PC-3 (cell line): ENCODE measurements at regions not wholly inside any gene's neighbourhood (a gene's known extent, or its start where the extent isn't known, plus 50 kb on each side); places are given as distances from the start of the nearest gene placed in this dataset.

Source experiments
- ATAC-seq: fragments of 200-7000 bp; cut with Tn5 transposase; 2 replicates; pipeline ENCODE4 v1.9.1; 2020; ENCODE audit warnings: mild to moderate bottlenecking, moderate library complexity
- BruUV-seq: library from RNA; stranded (reverse); fragments of 400-500 nt; replicated peaks from 2 replicates; lab custom pipeline; 2021; lab: Mats Ljungman, UMichigan
- CTCF ChIA-PET: fragments of 300-600 bp; sonication (Branson Sonifier 250); formaldehyde crosslinking; loops from one replicate; lab custom pipeline; 2022; ENCODE audit warnings: antibody characterized with exemption; lab: Charles Lee
- POLR2A ChIA-PET: fragments of 300-600 bp; sonication (Branson Sonifier 250); formaldehyde crosslinking; loops from one replicate; lab custom pipeline; 2022; ENCODE audit warnings: antibody characterized with exemption; ENCODE audit not compliant: unreplicated experiment; lab: Charles Lee
- DNase-seq: peaks from one replicate; pipeline ENCODE4 v3.0.0-alpha.2; 2015
- H2AFZ ChIP-seq: fragments of 300-600 bp; sonication (generic); 2 replicates; pipeline ENCODE4 v1.6.0; 2016; ENCODE audit warnings: antibody characterized with exemption, low read length
- H3F3A ChIP-seq: fragments of 300-600 bp; sonication (generic); one replicate; pipeline ENCODE4 v1.6.0; 2017; ENCODE audit warnings: antibody characterized with exemption, low read length, control low read depth, mild to moderate bottlenecking; ENCODE audit not compliant: unreplicated experiment
- H3K27ac ChIP-seq: fragments of 300-600 bp; sonication (generic); 2 replicates; pipeline ENCODE4 v1.5.1; 2016; ENCODE audit warnings: mild to moderate bottlenecking, low read length
- H3K27me3 ChIP-seq: fragments of 300-600 bp; sonication (generic); 2 replicates; pipeline ENCODE4 v1.6.1; 2016; ENCODE audit warnings: low read length, mixed read lengths
- H3K36me3 ChIP-seq: fragments of 300-600 bp; sonication (generic); 2 replicates; pipeline ENCODE4 v1.6.1; 2016; ENCODE audit warnings: low read depth, mixed run types, low read length, mixed read lengths
- H3K4me1 ChIP-seq: fragments of 300-600 bp; sonication (generic); 2 replicates; pipeline ENCODE4 v1.5.1; 2016; ENCODE audit warnings: low read length; ENCODE audit not compliant: insufficient read depth
- H3K4me2 ChIP-seq: fragments of 300-600 bp; sonication (generic); 2 replicates; pipeline ENCODE4 v1.6.0; 2016; ENCODE audit warnings: low read length
- H3K4me3 ChIP-seq: fragments of 300-600 bp; sonication (generic); 2 replicates; pipeline ENCODE4 v1.5.1; 2016; ENCODE audit warnings: mild to moderate bottlenecking, low read length, mixed read lengths
- H3K79me2 ChIP-seq: fragments of 300-600 bp; sonication (generic); 2 replicates; pipeline ENCODE4 v1.6.1; 2017; ENCODE audit warnings: low read length, mixed read lengths
- H3K9ac ChIP-seq: fragments of 300-600 bp; sonication (generic); 2 replicates; pipeline ENCODE4 v1.6.0; 2016; ENCODE audit warnings: mild to moderate bottlenecking, low read length
- H3K9me2 ChIP-seq: fragments of 300-600 bp; sonication (generic); replicated peaks from 2 replicates; pipeline ENCODE4 v1.6.1; 2016; ENCODE audit warnings: mixed run types, low read length, mixed read lengths
- H3K9me3 ChIP-seq: fragments of 300-600 bp; sonication (generic); 2 replicates; pipeline ENCODE4 v1.6.1; 2016; ENCODE audit warnings: low read length, mixed read lengths
- H4K20me1 ChIP-seq: fragments of 300-600 bp; sonication (generic); 2 replicates; pipeline ENCODE4 v1.6.1; 2016; ENCODE audit warnings: low read length, mixed read lengths
- EZH2 ChIP-seq: fragments of 300-600 bp; sonication (generic); IDR thresholded peaks from one replicate; pipeline ENCODE4 v1.6.1; 2017; ENCODE audit warnings: antibody characterized with exemption, mild to moderate bottlenecking, low read length; ENCODE audit not compliant: unreplicated experiment
- EZH2phosphoT487 ChIP-seq: fragments of 300-600 bp; sonication (generic); IDR thresholded peaks from 2 replicates; pipeline ENCODE4 v1.6.1; 2018; ENCODE audit warnings: mild to moderate bottlenecking, antibody characterized with exemption, low read length, borderline replicate concordance
- intact Hi-C: fragments of 100-400 bp; cut with micrococcal nuclease; formaldehyde crosslinking; loops from 2 replicates; pipeline ENCODE4 v1.9.0; 2023
- TF ChIP-seq, protein P1 (sequence below): fragments of 300-600 bp; sonication (generic); conservative IDR thresholded peaks from 2 replicates; pipeline ENCODE4 v1.5.1; 2017; ENCODE audit warnings: antibody characterized with exemption, low read depth, mild to moderate bottlenecking, low read length

DNA sequence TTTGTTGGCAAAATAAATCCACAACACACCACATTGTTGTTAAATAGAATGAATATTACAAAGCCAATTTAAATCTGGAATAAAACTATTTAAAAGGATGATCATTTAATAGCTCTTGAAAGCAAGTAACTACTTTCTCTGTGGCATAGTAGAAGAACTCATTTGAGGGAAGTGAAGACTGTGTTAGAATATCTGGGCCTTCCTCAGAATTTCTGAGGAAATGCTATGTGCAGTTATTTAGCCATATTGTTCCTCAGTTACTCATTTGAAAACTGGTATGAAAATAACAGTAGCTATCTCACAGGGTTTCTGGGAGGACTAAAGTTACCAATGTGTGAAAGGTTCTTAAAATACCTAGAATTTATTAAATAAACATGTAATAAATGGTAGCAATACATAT is 595.8 kb downstream of the PSAT1 start:
- Histone ChIP-seq H3K36me3 (no peaks in the 10 kb centered on the region; the same call in 1 of the 2 replicates), H2AFZ (no peak overlapping the region), H3K9ac (no peak overlapping the region), H4K20me1 (no peaks in the 10 kb centered on the region), H3K27ac (no peak overlapping the region), H3F3A (no peaks in the 10 kb centered on the region), H3K79me2 (no peaks in the 10 kb centered on the region), H3K9me2 (no peaks in the 10 kb centered on the region), H3K4me2 (no peak overlapping the region), H3K9me3 (no peaks in the 10 kb centered on the region), H3K4me1 (no peaks in the 10 kb centered on the region), H3K27me3 (no peaks in the 10 kb centered on the region), H3K4me3 (no peak overlapping the region)
- no peak for DNase-seq
- TF ChIP-seq, protein P1, sequence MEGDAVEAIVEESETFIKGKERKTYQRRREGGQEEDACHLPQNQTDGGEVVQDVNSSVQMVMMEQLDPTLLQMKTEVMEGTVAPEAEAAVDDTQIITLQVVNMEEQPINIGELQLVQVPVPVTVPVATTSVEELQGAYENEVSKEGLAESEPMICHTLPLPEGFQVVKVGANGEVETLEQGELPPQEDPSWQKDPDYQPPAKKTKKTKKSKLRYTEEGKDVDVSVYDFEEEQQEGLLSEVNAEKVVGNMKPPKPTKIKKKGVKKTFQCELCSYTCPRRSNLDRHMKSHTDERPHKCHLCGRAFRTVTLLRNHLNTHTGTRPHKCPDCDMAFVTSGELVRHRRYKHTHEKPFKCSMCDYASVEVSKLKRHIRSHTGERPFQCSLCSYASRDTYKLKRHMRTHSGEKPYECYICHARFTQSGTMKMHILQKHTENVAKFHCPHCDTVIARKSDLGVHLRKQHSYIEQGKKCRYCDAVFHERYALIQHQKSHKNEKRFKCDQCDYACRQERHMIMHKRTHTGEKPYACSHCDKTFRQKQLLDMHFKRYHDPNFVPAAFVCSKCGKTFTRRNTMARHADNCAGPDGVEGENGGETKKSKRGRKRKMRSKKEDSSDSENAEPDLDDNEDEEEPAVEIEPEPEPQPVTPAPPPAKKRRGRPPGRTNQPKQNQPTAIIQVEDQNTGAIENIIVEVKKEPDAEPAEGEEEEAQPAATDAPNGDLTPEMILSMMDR = no peak
- no peak for TF ChIP-seq EZH2
- POLR2A ChIA-PET = no interaction called here
- no peak for ATAC-seq
- no TSS peak for BruUV-seq
- CTCF ChIA-PET = no interaction called here
- intact Hi-C loops = no loop called here

DNA sequence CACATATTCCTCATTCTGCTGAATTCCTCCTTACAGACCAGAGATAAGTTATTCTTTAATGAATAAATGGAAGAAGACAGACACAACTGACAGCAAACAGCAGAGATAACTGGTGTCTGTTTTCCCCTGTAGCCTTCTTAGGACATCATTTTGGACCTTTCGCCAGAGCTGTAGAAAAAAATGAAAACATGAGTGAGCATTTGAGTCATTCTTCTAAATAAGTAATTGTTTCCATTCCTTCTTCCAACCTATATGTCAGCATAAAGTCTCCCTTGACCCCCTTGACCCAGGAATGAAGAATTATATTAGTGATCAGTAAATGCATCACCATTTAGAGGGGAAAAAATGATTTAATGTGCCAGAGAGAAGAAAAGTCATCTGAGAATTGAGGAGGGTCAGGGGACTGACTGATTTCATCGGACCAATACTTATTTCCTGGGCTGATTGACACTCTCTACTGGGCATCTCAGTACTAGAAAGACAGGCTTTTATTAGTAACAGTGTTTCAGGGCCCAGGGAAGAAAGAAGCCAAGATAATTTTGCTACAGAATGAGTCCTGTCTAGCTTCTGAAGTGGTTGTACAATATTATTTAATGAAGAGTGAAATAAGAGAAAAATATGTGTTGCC is 597.0 kb downstream of the PSAT1 start:
- DNase-seq (no peak), ATAC-seq (no peak)
- intact Hi-C loops = no loop called here
- BruUV-seq = no TSS peak
- no peaks in the 10 kb centered on the region for H3K9me3 ChIP-seq
- POLR2A ChIA-PET = no interaction called here
- H3K27ac ChIP-seq = no peak overlapping the region
- H3F3A ChIP-seq = no peaks in the 10 kb centered on the region
- H4K20me1 ChIP-seq = no peaks in the 10 kb centered on the region
- H3K9me2 ChIP-seq = no peaks in the 10 kb centered on the region
- no peaks in the 10 kb centered on the region for H3K27me3 ChIP-seq
- no peak overlapping the region for H3K9ac ChIP-seq
- CTCF ChIA-PET = no interaction called here
- H3K4me3 ChIP-seq = no peak overlapping the region
- H3K79me2 ChIP-seq = no peaks in the 10 kb centered on the region
- TF ChIP-seq EZH2 (no peak), EZH2phosphoT487 (no peak)
- TF ChIP-seq, protein P1 = no peak
- no peaks in the 10 kb centered on the region; the same call in 1 of the 2 replicates for H3K36me3 ChIP-seq
- H2AFZ ChIP-seq = no peak overlapping the region
- H3K4me1 ChIP-seq = no peaks in the 10 kb centered on the region
- no peak overlapping the region for H3K4me2 ChIP-seq

DNA sequence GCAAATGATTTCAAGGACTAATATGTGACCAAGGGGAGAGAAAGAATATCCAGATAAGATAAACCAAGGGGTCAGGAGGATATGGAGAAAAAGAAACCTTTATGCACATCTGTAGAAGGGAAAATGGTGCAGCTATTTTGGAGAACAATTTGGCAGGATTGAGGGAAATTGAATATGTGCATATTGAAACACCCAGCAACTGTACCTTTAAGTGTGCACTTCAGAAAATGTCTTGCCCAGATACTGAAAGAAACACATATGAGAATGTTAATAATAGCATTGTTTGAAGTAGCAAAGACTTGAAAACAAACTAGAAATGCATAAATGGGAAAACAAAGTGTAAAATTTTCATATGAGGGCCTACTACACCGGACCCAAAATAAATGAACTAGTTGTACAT is 599.6 kb downstream of the PSAT1 start:
- Histone ChIP-seq H3K4me2 (no peak overlapping the region), H2AFZ (no peak overlapping the region), H3K9ac (no peak overlapping the region), H3K4me1 (no peaks in the 10 kb centered on the region; the same call in 1 of the 2 replicates), H4K20me1 (no peaks in the 10 kb centered on the region), H3K79me2 (no peaks in the 10 kb centered on the region), H3K27ac (no peak overlapping the region), H3K9me2 (no peaks in the 10 kb centered on the region), H3K36me3 (no peaks in the 10 kb centered on the region), H3F3A (no peaks in the 10 kb centered on the region), H3K27me3 (no peaks in the 10 kb centered on the region), H3K9me3 (no peaks in the 10 kb centered on the region), H3K4me3 (no peak overlapping the region)
- TF ChIP-seq EZH2 (no peak), EZH2phosphoT487 (no peak)
- TF ChIP-seq, protein P1 = no peak
- ChIA-PET POLR2A (no interaction called here), CTCF (no interaction called here)
- DNase-seq (no peak), ATAC-seq (no peak)
- intact Hi-C loops = no loop called here
- BruUV-seq = no TSS peak
